ENCODE measurements at regions not wholly inside any gene's neighbourhood (a gene's known extent, or its start where the extent isn't known, plus 50 kb on each side); places are given as distances from the start of the nearest gene placed in this dataset.

DNA sequence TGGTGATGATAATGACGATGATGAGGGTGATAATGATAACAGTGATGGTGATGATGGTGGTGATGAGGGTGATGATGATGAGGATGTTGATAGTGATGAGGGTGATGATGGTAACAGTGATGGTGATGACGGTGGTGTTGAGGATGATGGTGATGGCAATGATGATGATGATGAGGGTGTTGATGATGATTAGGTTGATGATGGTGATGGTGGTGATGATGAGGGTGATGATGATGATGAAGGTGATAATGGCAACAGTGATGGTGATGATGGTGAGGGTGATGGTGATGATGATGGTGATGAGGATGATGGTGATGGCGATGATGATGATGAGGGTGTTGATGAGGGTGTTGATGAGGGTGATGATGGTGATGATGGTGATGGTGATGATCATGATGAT lies 93.8 kb upstream of the ZNF469 start:
- no peak for TF ChIP-seq CTCF (IDR thresholded peaks at IDR 0.05)
- no peak overlapping the region for H3K4me3 Mint-ChIP-seq

GRCh38 chr16:88289561-88289960 lies 93.2 kb upstream of the ZNF469 start:
- H3K9me3 Mint-ChIP-seq = no peaks in the 10 kb centered on the region
- DNase-seq (no peak), ATAC-seq (no peak)
- H3K4me3 Mint-ChIP-seq = no peak overlapping the region
- intact Hi-C loops (cut with micrococcal nuclease) = no loop called here
- no peaks in the 10 kb centered on the region for H3K4me1 Mint-ChIP-seq (ENCODE audit: low read depth)
- H3K27ac Mint-ChIP-seq = no peak overlapping the region
- peaks cover 5% of the 10 kb centered on the region for H3K27me3 Mint-ChIP-seq
- no peak for TF ChIP-seq CTCF (IDR thresholded peaks at IDR 0.05)
- H3K36me3 Mint-ChIP-seq (ENCODE audit: low read depth) = no peaks in the 10 kb centered on the region
- ChIA-PET POLR2A (no interaction called here), CTCF (interaction anchor here (1.6 kb wide), 1 partner anchor 148 kb away, joined by 6 read pairs; no protein-coding TSS in a partner anchor)

More for the DNA sequence above, 93.8 kb upstream of the ZNF469 start:
- H3K27ac Mint-ChIP-seq = no peak overlapping the region
- CTCF ChIA-PET = interaction anchor here (1.6 kb wide), 1 partner anchor 149 kb away, joined by 6 read pairs; no protein-coding TSS in a partner anchor
- peaks cover 5% of the 10 kb centered on the region for H3K27me3 Mint-ChIP-seq
- intact Hi-C loops (cut with micrococcal nuclease) = no loop called here
- POLR2A ChIA-PET = no interaction called here
- H3K9me3 Mint-ChIP-seq = no peaks in the 10 kb centered on the region
- no peaks in the 10 kb centered on the region for H3K36me3 Mint-ChIP-seq (ENCODE audit: low read depth)
- H3K4me1 Mint-ChIP-seq (ENCODE audit: low read depth) = no peaks in the 10 kb centered on the region
- no peak for DNase-seq
- no peak for ATAC-seq

- TF ChIP-seq CTCF (IDR thresholded peaks at IDR 0.05) = no peak
- Mint-ChIP-seq H3K4me3 (no peak overlapping the region), H3K27ac (no peak overlapping the region), H3K27me3 (peaks cover 5% of the 10 kb centered on the region), H3K4me1 (ENCODE audit: low read depth) (no peaks in the 10 kb centered on the region), H3K9me3 (no peaks in the 10 kb centered on the region), H3K36me3 (ENCODE audit: low read depth) (no peaks in the 10 kb centered on the region)
- intact Hi-C loops (cut with micrococcal nuclease) = no loop called here
- ChIA-PET CTCF (interaction anchor here (1.6 kb wide), 1 partner anchor 148 kb away, joined by 6 read pairs; no protein-coding TSS in a partner anchor), POLR2A (no interaction called here)
- ATAC-seq (no peak), DNase-seq (no peak)
Observed at GRCh38 chr16:88289968-88290401, 92.8 kb upstream of the ZNF469 start.

DNA sequence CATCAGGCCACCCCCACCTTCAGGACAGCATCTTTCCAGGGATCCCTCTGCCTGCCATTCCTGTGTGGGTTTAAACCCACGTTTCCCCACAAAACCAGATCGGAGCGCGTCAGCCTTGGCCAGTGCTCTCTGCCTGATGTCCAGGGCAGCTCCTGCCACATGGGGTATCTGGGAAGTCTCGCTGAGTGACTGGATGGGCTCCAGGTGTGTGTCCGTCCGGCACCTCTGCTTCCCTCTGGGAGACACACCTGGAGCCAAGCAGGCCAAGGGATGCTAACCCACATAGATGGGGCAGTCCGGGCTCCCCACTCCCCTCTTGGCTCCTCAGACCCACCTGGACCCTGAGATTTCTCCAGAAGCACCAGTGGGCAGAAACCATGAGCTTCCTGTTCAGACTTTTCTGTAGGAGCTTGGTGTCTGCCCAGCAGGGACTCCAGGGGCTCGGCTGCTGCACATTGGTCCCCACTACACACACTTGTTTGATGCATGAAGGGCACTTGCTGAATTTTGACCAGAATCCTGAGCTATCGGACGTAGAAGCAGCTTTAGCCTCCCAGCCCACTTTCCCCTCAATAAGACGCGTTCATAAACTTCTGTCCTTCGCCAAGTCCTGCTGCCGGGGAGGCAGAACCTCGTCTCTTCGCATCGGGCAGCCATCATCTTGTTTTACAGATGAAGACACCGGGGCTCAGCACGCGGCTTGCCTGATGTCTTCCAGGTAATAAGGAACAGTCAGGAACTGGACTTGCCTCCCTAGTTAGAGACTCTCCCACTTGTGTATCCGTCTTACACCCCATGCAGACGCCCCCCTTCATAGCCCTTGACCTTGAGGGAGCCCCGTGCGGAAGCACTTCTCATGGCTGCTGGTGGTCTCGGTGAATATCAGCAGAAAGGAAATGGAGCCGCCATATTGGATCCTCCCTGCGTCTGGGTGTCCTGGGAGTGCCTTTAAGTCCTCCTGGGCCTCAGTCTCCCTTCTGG lies 91.6 kb upstream of the ZNF469 start:
- H3K9me3 Mint-ChIP-seq = no peaks in the 10 kb centered on the region
- no peaks in the 10 kb centered on the region for H3K36me3 Mint-ChIP-seq (ENCODE audit: low read depth)
- POLR2A ChIA-PET = no interaction called here
- DNase-seq (no peak), ATAC-seq (no peak)
- H3K4me3 Mint-ChIP-seq = no peak overlapping the region
- intact Hi-C loops (cut with micrococcal nuclease) = no loop called here
- no peak overlapping the region for H3K27ac Mint-ChIP-seq
- no peak for TF ChIP-seq CTCF (IDR thresholded peaks at IDR 0.05)
- no peaks in the 10 kb centered on the region for H3K4me1 Mint-ChIP-seq (ENCODE audit: low read depth)
- H3K27me3 Mint-ChIP-seq = peaks cover 5% of the 10 kb centered on the region
- CTCF ChIA-PET = no interaction called here

Measured in activated CD8-positive, alpha-beta T cell treated with anti-CD3 and anti-CD28 coated beads for 36 hours (primary cell).